ENCODE measurements at regions not wholly inside any gene's neighbourhood (a gene's known extent, or its start where the extent isn't known, plus 50 kb on each side); places are given as distances from the start of the nearest gene placed in this dataset.

DNA sequence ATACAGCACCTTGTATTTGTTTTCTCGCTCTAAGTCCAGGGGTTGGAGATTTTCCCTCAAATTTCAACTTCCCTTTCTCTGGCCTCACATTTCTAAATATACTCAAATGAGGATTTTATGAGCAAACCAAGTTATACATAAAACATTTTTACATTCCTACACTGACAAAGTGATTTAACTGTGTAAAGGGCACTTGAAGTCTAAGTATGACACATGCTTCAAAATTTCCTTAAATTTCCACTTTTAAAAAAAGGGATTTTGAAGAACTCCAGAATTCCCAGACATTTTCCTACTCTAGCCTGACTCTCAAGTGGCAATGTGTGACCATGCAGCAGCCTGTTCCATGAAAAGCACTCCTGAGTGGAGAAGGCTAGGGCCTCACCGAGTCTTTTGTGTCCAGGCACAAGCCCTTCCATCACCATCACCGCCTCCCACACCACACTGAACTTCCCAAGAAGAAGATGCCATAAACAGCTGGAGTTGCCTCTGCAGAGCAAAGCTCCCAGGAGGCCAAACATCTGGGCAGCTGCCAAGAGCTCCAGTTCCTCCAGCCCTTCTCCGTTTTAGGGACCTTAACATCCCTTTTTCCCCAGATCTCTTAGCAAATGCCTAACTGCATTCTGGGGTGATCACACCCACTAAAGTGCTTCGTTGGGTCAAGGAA, 68.9 kb downstream of the NCR2 start:
- DNase-seq (ENCODE audit: low read depth in 2 of 2), result no peak

DNA sequence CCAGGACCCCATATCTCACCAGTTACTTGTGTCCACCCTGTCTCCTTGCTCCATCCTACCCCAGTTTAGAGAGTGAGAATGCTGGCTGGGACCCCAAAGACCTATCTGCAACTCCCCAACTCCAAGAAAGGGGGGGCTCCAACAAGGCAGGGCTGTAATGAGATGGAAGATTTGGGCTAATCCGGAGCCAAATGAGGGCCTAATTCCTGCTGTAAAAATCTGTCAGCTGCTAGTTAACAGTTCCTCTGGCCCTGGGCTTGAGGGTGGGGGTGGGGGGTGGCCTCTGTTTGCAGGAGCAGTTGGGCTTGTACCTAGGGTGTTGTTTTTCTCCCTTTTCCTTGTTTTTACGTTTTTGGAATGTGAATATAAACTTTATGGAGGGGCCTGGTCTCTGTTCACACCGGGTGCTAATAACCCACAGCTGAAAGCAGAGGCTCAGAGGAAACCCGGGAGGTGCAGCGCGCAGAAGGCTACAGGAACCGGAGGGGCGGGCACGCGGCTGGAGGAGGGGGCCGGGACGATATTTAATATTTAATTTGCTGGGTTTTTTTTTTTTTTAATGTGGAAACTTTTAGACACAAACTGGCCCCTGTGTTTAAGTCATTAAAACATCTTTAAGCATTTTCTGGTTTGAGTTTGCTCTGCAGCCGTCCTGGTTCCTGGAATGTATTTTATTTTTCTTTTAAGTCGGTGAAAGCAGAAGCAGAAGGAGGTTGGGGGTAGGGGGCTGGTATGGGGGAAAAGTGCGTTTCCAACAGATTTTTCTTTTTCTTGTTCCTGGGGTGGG, 70.7 kb downstream of the NCR2 start:
- DNase-seq (ENCODE audit: low read depth in 2 of 2), result no peak

DNA sequence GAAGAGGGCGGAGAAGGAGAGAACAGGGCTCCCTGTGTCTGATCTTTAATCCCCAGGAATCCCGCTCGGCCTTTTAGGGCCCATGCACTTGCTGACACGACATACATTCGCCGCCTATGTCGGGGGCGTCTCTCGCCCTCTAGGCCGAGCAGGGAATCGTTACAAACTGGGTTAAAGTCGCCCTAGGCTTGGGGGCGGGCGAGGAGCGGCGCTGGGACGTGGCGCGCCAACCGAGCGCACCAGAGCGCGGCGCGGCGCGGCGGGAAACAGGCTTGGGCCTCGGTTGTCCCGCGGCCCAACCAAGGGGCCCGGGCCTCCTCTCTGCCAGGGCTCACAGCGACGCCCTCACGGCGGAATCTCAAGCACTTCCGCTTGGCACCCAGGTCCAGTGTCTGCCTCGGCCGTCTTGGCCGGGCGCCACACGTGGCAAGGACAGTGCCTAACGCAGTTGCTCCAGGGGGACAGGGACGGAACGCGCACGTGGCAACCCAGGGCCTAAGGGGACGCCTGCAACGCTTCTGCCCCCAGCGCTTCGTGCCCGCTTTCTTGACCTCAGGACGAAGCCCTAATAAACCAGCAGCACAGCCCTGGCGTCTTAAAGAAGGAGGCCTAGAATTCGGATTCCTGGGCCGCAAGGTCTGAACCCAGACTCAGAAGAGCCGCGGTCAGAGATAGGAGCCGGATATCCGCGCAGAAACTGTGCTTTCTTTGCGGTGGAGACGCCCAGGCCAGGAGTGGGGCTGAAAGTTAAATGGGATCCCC, 71.5 kb downstream of the NCR2 start:
- DNase-seq (ENCODE audit: low read depth in 2 of 2), result no peak

DNA sequence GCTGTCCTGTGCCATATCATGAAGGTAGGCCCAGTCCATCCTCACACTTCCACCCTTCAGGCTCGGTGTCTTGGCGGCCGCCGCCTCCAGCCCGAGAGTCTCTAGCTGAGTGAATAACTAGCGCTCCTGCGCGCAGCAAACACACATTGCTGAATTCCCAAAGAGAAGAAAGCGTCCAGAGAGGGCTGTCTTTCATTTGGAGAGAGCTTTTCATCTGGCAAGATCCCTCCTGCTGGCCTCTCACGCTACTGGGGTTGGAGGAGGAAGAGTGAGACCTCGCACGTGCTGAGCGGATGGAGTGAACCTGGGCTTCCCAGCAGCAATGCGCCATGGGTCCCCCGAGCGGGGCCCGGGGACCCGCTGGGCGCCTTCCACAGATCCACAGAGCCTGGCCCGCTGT, 73.2 kb downstream of the NCR2 start:
- DNase-seq (ENCODE audit: low read depth in 2 of 2), result no peak

DNA sequence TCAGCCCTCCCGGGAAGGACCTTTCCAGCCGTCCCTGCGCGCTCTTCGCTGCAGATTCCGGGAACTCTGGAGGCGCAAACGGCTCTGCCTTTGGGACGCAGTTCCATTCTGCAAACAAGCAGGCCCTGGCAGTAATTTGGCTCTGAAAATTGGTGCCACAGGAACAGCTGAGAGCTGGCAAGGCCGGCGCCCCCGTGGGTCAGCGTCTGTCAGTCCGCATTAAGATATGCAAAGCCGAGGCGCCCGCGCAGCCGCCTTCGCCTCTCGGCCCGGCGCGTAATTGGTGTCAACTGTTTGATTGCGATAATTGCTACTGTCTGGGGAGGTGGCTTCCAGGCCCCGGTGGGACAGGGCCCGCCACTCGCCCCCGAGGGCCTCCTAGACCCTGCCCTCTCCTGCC, 73.6 kb downstream of the NCR2 start:
- DNase-seq (ENCODE audit: low read depth in 2 of 2), result no peak

DNA sequence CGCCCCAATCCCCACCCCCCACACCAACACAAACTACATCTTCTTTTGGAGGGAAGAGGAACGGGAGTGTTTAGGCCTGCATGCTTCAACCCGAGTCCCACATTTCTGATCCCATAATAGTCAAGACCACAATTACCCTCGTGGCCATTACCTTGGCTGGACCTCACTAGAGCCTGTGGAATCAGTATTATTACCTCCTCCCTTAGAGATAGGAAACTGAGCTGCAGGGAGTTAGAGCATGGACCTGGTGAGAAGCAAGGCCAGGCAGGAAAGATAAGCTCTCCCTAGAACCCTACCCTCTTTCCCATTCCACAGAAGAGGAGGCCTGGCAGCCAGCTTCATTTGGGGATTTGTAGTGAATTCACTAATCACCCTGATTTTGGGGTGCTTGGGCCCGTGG, 74.1 kb downstream of the NCR2 start:
- no peak for DNase-seq (ENCODE audit: low read depth in 2 of 2)

DNA sequence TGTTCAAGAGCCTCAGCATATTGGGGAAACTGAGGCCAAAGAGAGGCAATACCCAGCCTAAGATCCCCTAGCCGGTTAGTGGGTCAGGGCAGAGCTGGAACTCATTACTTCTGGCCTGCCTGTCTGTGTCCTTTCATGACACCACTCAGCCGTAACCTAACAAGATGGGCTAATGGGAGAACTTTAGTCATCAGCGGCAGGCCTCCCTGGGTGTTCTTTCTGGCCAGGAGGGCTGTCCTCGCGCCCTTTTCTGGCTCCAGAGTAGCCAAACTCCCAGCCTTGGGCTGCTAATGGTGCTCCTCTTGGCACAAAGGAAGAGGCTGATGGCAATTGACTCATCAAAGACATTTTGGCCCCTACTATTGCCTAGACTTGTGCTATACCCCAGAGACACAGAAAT, 76.6 kb downstream of the NCR2 start:
- DNase-seq (ENCODE audit: low read depth in 2 of 2), result no peak

DNA sequence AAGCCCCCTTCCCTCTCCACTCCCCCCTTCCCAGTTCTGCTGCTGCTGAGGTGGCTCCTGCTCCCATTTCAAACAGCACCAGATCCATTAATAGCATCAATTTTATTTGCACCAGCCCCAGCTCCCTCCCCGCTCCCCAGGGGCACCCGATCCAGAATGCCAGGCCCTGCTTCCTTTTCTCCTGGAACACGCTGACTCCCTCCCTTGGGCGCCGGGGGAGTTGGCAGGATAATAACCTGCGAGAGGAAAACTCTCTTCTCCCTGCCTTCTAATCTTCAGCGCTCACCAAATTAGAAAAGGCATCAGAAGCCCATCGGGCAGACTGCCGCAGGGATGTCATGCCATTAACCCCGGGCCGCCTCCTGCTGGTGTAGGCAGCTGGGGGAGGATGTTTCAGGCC, 77.8 kb downstream of the NCR2 start:
- DNase-seq (ENCODE audit: low read depth in 2 of 2), result no peak

DNA sequence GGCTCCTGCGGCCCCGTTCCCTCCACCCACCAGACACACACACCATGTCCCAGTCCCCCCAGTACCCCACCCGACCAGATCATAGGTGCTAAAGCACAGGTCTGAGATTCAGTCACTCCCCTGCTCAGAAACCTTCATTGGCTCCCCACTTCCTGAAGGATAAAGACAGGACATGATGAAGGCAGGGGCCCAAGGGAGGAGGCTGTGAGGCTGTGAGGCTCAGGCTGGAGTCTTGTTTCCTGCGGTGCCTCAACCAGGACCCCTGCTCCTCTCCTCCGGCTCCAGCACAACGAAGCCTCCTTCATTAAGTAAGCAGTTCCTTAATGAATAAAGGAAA, 81.1 kb downstream of the NCR2 start:
- DNase-seq (ENCODE audit: low read depth in 2 of 2), result no peak

DNA sequence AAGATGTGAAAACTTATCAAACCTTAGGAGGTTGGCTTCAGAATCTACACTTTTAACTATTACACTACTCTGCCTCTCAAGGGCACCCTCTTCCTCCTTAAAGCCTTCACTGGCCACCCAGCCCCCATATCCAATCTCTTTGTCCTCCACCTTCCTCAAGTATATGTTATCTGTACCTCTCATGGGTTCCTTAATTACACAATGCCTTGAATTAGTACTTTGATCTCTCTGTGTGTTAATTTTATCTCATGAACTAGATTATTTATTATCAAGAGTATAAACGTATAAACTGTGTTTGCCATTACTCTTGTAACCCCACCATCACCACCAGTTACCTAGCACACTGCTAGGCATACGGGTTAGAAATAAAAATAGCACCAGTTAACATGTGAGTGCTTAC, 83.3 kb downstream of the NCR2 start:
- DNase-seq (ENCODE audit: low read depth in 2 of 2), result no peak

DNA sequence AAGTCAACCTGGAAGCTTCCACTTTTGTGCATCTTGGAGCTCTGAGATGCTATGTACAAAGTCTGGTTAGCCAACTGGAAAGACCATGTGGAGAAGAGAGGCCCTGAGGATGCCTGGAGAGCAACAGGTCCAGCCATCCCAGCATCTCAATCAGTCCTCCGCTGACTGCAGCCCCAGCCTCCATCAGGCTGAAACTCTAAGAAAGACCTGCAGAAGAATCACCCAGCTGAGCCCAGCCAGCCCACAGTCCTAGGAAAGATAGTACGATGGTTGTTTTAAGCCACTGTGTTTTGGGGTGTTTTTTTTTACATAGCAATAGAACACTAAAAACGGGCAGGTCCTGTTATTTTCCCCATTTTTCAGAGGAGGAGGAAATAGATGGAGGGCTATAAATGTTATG, 84.0 kb downstream of the NCR2 start:
- no peak for DNase-seq (ENCODE audit: low read depth in 2 of 2)

DNA sequence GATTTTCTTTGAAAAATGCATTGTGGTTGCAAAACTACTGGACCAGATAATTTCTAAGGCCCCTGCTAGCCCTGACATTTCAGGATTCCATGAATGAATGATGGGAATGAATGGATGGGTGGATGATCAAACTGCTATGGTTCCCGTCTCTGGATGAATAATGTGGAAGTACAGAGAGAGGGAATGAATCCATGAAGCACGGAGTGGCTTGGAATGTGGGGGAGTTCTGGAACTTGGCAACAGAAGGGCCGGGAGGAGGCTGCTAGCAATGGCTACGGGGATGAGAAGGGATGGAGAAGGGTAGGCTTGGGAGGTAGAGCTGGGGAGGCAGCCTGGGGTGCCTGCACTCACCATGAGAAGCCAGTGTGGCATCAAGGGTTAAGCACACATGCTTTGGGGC, 84.8 kb downstream of the NCR2 start:
- DNase-seq (ENCODE audit: low read depth in 2 of 2), result no peak

DNA sequence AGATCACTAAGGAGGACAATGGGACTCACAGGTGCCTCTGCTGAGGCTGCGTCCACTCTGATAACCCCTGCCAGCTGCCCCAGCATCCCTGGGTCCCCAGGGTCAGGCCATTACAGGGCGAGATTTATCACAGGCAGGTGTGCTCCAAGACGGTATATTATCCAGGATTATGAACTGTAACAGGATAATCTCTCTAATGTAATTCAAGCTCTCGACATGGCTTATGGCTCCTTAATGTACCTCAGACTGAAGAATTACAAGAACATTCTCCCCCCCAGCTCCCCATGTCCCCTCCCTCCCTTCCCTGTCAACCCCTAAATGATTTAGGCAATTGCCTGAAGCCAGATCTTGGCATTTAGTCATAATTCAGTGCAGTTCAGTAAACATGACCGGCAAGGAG, 86.8 kb downstream of the NCR2 start:
- DNase-seq (ENCODE audit: low read depth in 2 of 2), result no peak

DNA sequence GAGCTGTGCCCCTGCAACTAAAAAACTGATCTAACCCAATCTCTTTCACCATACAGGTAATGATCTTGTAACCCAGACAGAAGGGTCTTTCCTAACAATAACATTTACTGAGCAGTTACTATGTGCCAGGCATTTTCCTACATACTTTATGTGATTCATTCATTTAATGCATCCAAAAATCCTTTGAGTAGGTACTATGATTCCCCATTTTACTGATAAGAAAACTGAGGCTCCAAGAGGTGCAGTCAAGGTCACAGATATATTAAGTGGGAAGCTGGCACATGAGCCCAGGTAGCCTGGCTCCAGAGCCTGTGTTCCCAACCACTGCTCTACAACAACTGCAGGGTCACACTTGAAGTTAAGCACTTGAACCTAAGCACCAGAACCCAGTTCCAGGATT, 87.6 kb downstream of the NCR2 start:
- no peak for DNase-seq (ENCODE audit: low read depth in 2 of 2)

DNA sequence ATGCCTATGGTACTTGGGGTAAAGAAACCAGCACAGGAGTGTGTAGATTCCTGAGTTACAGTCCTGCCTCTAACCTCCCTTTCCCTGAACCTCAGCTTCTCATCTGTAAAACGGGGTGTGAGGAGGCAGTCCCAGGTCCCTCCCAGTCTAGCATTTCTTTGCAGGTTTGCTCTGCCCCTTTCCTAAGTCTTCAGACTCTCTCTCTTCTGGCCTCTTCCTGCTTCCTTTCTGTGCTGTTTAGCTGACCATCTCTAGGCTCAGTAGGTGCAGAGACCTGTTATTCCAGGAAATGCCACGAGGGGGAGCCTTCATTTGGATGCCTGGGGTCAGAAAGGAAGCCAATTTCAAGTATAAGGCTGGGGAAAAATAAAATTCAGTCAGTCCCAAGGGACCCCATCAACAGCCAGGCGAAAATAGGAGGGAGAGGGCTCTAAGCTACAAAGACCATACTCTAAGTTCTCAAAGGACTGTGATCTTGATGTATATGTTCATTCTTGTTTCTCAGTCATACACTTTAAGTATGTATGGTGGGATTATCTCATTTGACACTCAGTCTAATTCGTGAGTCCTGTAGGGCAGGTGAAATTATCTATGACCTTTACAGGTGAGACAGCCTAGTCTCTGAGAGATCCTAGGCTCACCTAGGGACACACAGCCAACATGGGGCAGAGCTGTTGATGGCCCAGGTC, 89.1 kb downstream of the NCR2 start:
- peak; percentile 50 to 51 for DNase-seq (ENCODE audit: low read depth in 2 of 2)

DNA sequence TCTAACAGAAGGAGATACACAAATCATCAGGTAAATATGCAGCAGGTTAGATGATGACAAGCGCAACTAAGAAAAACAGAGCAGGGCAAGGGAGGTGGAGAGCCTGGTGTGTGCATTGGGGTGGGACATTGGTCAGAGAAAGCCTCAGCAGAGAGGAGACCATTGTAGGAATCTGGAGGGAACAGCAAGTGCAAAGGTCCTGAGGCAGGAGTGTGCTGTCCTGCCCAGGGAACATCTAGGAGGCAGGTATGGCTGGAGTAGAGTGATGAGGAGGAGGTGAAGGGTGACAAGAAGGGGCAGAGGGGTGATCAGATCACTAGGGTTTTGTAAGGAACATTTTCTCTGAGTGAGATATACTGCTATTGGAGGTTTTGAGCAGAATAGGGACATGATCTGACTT, 90.1 kb downstream of the NCR2 start:
- no peak for DNase-seq (ENCODE audit: low read depth in 2 of 2)

DNA sequence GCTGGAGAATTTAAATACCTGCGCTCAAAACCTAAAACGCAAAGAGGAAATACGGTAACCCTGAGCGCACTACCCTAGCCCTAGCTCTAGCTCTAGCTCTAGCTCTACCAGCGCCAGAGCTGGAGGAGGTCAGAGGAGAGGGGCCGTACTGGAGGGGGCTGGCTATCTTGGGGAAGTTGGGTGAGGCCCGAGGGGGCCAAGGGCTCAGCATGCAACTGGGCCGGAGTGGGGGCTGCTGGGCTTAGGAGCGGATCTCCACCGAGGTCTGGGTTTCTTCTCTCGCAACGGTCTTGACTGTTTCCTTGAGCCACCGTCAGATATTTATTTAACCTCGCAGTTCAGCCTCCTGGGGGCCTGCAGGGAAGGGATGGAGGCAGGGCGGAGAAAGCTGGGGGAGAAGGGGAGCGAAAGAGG, 91.0 kb downstream of the NCR2 start:
- DNase-seq (ENCODE audit: low read depth in 2 of 2), result no peak

DNA sequence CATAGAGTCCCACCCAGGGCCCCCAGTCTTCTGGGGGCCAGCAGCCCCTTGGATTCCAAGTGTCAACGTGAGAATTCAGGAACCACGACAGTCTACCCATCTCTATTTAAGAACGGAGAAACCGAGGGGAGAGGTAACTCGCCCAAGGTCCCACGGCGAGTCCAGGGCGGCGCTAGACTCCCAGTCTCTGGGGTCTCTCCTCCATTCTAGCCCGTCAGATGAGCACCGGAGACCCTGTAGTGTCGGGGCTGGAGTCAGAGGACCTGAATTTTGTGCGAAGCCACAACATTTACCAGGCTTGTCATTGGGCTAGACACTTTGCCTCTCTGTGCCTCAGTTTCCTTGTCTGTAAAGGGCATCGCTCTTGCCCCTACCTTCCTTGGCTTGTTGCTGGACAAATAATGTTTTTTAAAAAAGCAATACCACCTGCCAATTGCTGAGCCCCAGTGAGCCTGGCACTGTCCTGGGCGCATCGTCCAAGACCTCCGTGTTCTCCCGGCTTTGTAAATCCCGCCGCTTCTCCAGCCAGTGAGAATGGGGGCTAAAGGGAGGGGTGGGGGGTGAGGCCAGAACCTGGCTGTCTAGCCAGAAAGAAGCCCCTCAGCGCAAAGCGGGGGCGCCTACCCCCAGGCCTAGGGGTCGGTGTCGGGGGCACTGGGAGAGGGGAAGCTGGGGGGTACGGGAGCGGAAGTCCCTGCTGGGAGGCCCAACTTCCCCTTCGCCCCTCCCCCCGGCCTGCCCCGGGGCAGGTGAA, 91.7 kb downstream of the NCR2 start:
- no peak for DNase-seq (ENCODE audit: low read depth in 2 of 2)

DNA sequence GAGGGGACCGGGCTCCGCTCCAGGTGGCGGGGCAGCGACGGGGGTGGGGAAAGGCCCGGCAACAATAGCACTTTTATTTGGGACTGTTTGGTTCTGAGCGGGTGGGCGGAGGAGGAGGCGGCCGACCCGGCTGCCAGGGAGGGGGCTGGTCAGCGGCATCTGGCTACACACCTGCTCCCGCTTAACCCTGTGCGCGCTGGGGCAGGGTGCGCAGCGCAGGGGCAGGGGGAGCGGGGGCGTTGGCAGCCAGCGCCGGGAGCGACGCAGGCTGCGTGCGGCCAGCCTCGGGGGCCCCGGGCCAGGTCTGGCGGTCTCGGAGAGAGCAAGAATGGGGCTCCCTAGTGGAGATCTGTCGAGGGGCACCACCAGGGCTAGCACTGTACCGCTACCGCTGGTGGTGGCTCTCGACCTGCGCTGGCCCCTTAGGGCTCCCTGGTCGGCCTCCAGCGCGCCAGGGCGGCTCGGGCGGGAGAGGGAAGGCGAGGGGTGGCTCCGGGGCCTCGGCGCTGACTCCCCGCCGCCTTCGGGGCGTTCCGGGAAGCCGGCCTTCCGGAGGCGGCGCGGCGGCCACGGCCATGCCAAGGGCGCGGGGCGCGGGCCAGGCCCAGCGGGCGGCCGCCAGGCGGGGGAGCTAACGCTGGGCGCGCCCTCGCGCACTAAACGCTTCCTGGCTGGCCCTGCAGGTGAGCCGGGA, 92.4 kb downstream of the NCR2 start:
- DNase-seq (ENCODE audit: low read depth in 2 of 2), result no peak

DNA sequence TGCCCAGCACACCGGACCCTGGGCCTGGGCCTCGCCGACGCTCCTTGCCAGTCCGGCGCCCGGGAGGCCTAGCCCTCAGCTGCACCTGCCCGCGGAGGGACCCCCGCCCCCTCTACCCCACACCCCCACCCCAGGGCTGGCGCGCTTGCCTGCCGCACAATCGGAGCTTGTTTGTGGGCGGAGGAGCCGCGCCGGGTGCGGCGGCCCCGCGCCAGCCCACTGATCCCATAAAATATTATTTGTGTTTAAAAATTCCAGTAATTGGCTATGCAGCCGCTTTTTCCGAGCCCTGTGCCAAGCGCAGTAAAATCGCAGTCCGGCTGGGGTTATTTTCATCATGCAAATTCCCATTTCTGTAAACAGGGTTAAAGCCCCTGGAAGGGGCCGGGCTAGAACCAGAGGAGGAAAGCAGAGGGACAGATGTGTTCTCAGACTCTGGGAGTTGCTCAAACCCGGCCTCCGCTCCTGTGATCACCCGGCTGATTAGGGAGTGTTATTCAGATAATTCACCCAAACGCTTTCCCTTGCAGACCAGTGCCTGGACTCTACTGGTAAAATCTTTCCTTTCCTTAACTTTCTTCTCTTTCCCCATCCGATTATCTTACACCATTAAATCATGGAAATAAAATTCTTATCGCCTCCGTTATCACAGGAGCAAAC, 93.1 kb downstream of the NCR2 start:
- no peak for DNase-seq (ENCODE audit: low read depth in 2 of 2)

DNA sequence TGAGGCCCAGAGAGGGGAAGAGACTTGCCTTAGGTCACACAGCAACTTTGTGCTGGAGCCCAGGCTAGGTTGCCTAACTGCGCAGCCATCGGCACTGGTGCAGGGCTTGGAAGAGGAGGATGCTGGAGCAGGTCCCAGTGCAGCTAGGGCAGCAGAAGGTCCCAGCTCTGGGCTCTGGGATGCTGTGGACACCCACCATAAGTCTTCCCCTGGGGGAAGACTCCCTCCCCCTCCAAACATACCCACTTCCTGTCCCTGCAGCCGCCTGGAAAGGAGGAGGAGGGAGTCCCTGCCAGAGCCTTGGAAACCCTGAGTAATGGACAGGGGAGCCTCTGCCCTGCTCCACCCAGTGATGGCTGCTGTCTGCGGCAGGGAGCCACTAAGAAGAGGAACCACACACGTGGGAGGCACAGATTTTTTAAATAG, 93.6 kb downstream of the NCR2 start:
- DNase-seq (ENCODE audit: low read depth in 2 of 2), result peak; percentile 40 to 42
